ENCODE measurements at regions not wholly inside any gene's neighbourhood (a gene's known extent, or its start where the extent isn't known, plus 50 kb on each side); places are given as distances from the start of the nearest gene placed in this dataset.
"Not testable (repeated sequence)": the region's sequence is repeated elsewhere in the genome, so short reads cannot be mapped to it uniquely, and the experiment has no call there.

DNA sequence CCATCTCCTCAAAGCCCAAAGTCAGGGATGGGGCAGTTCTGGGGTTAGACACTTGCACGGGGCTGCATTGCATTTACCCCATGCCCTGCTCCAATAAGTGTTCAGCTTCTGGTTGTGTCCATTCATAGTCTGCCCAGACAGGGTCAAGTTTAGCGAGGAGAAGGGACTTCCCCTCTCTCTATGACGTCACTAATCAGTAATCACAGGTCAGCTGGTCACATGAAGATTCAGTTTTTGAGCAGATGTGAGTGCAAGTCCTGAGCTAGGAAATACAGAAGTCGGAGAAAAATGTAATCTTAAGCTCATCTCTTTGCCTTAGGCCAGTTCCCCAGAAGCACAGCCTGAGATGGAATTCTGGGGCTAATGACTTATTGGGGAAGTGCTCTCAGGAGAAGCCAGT, 310.1 kb downstream of the TSHZ3 start:
- H3K27ac ChIP-seq = no peak overlapping the region
- TF ChIP-seq, protein P1, sequence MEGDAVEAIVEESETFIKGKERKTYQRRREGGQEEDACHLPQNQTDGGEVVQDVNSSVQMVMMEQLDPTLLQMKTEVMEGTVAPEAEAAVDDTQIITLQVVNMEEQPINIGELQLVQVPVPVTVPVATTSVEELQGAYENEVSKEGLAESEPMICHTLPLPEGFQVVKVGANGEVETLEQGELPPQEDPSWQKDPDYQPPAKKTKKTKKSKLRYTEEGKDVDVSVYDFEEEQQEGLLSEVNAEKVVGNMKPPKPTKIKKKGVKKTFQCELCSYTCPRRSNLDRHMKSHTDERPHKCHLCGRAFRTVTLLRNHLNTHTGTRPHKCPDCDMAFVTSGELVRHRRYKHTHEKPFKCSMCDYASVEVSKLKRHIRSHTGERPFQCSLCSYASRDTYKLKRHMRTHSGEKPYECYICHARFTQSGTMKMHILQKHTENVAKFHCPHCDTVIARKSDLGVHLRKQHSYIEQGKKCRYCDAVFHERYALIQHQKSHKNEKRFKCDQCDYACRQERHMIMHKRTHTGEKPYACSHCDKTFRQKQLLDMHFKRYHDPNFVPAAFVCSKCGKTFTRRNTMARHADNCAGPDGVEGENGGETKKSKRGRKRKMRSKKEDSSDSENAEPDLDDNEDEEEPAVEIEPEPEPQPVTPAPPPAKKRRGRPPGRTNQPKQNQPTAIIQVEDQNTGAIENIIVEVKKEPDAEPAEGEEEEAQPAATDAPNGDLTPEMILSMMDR (conservative IDR thresholded peaks at IDR 0.05) = no peak

DNA sequence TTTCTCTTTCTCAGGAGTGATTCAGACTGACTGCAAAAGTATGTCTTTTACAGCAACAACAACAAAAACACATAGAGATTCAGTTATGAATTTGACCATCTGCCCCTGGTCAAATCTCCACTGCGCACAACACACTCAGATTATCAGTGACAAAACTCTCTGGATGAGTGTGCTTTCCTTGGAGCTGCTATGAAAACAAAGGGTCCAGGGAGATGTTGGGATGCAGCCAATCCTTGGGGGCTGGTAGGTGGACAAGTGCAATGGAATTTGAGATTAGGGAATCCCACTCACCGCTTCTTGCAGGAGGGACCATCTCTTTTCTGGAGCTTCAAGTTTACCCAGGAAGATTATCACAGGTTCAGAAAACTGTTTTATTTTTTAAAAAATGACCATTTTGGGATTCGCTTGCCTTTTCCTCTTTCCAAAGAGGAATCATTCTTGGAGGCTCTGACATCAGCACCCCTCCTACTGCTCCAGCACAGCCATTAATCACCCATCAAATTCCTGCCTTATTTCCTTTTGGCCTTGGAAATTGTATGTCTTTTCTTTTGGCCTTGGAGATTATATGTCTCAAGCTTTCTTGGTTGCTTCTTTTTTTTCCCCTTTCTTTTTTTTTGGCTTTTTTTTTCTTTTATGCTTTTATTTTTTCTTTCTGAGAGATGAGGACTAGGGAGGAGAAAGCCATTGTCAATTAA, 311.8 kb downstream of the TSHZ3 start:
- TF ChIP-seq, protein P1 (conservative IDR thresholded peaks at IDR 0.05) = no peak
- H3K27ac ChIP-seq = no peak overlapping the region

DNA sequence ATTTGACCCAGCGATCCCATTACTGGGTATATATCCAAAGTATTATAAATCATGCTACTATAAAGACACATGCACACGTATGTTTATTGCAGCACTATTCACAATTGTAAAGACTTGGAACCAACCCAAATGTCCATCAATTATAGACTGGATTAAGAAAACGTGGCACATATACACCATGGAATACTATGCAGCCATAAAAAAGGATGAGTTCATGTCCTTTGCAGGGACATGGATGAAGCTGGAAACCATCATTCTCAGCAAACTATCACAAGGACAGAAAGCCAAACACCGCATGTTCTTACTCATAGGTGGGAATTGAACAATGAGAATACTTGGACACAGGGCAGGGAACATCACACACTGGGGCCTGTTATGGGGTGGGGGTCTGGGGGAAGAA, 317.8 kb downstream of the TSHZ3 start:
- H3K27ac ChIP-seq = not testable (repeated sequence)

DNA sequence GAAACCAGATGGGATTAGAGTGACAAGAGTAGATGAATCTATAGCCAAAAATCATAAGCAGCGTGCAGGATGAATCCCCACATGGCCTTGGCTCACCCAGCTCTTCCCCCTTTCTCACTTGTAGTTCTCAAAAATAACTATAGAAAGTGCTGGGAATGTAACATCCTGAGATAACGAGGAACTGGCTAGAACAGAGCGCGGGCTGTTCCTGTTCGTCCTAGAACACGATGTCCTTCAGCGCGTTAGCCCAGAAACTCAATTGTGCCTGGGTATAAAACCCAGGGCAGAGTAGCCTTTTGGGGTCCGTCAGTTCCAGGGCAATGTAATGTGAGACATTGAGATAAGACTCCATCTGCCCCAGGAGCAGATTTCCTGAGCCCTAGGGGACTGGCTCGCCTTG, 326.2 kb downstream of the TSHZ3 start:
- TF ChIP-seq, protein P1 (conservative IDR thresholded peaks at IDR 0.05) = no peak
- H3K27ac ChIP-seq = no peak overlapping the region

DNA sequence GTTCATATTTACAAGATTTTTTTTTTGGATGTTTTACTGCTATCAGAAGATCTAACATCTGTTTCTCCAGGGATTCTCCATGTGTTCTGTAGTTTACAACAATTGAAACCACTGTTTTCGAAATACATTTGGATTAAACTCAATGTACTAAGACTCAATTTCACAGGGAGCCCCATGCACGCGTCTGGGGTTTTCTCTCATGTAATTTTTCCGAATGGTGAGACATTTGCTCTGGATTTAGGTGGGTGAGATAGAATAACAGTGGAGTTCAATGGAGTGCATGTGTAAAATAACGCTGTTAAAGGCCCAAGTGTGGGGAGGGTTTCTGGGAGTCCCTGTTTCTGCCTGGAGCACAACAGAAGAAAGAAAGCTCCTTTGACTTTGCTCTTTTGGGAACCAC, 330.3 kb downstream of the TSHZ3 start:
- no peak overlapping the region for H3K27ac ChIP-seq
- TF ChIP-seq, protein P1 (conservative IDR thresholded peaks at IDR 0.05) = no peak

DNA sequence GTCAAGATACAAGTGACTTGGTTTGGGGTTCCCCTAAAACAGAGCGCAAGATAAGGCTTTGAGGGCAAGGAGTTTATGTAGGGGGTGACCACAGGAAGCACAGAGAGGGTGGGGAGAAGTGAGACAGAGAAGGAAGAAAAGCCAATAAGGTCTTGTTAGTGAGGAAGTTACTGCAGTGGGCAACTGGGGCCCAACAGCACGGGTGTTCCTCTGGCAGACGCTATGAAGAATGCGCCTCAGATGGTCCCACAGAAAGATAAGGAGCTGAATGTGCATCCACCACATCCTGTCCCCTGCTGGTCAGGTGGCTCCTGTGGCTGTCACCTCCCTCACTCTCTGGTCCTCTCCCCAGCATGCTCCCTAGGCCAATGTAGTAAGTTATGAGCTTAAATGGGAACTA, 333.5 kb downstream of the TSHZ3 start:
- TF ChIP-seq, protein P1 (conservative IDR thresholded peaks at IDR 0.05) = no peak
- no peak overlapping the region for H3K27ac ChIP-seq

DNA sequence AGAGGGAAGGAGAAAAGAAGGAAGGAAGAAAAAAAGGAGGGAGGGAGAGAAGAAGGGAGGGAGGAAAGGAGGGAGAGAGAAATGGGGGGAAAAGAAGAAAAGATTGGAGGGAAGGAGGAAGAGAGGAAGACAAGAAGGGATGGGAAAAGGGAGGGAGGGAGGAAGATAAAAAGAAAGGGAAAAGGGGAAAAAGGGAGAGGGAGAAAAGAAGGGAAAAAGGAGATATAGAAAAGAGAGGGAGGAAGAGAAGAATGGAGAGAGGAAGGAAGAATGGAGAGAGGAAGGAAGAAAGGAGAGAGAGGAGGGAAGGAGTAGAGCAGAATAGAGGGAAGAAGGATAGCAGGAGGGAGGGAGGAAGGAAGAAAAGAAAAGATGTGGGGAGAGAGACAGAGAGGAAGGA, 334.6 kb downstream of the TSHZ3 start:
- TF ChIP-seq, protein P1 (conservative IDR thresholded peaks at IDR 0.05) = no peak
- no peak overlapping the region for H3K27ac ChIP-seq

DNA sequence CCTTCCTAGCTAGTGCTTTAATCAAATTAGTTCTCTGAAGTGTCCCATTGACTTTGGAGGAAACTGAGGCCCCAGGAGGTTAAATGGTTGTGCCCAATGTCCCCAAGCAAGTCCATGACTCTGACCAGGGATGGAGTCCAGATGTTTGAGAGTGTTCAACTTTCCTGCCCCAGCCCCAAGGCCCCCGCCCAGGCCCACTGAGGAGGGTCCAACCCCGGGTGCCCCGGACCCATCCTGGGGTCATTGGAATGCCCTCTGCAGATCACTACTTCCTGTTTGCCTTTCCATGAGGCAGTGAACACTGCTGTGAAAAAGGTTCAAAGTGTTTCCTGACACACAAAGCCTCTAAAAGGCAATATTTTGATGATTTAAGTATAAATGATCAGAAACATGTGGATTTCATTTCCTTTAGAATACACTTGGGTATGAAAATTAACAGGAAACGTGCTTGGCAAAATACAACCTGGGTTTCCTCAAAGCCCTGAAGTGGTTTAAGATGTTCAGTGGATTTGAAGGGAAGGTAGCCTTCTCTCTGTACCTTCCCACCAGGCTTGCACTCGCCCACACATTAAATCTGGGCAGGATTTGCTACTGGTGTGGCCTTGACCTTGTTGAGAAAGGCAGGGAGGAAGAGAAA, 335.7 kb downstream of the TSHZ3 start:
- TF ChIP-seq, protein P1 (conservative IDR thresholded peaks at IDR 0.05) = no peak
- no peak overlapping the region for H3K27ac ChIP-seq

Measured in VCaP (cell line).